ENCODE measurements at regions not wholly inside any gene's neighbourhood (a gene's known extent, or its start where the extent isn't known, plus 50 kb on each side); places are given as distances from the start of the nearest gene placed in this dataset.

- in situ Hi-C loops (cut with HindIII; ENCODE audit: low pct_unique_long_range_greater_than_20kb, low sequenced_read_pairs) = no loop called here
- DNase-seq (ENCODE audit: low read depth, low spot score) = no peak
Observed at GRCh38 chr5:74309050-74309449, 331.5 kb downstream of the ENC1 start.

- DNase-seq (ENCODE audit: low read depth, low spot score) = no peak
- in situ Hi-C loops (cut with HindIII; ENCODE audit: low pct_unique_long_range_greater_than_20kb, low sequenced_read_pairs) = no loop called here
Observed at GRCh38 chr5:74306845-74307244, 333.7 kb downstream of the ENC1 start.

GRCh38 chr5:74304536-74304935, 336.0 kb downstream of the ENC1 start:
- no peak for DNase-seq (ENCODE audit: low read depth, low spot score)
- in situ Hi-C loops (cut with HindIII; ENCODE audit: low pct_unique_long_range_greater_than_20kb, low sequenced_read_pairs) = no loop called here

- DNase-seq (ENCODE audit: low read depth, low spot score) = no peak
- in situ Hi-C loops (cut with HindIII; ENCODE audit: low pct_unique_long_range_greater_than_20kb, low sequenced_read_pairs) = no loop called here
Observed at GRCh38 chr5:74303578-74303977, 336.9 kb downstream of the ENC1 start.

GRCh38 chr5:74301576-74301975, 339.0 kb downstream of the ENC1 start:
- no peak for DNase-seq (ENCODE audit: low read depth, low spot score)
- in situ Hi-C loops (cut with HindIII; ENCODE audit: low pct_unique_long_range_greater_than_20kb, low sequenced_read_pairs) = no loop called here

GRCh38 chr5:74300808-74301389, 339.6 kb downstream of the ENC1 start:
- in situ Hi-C loops (cut with HindIII; ENCODE audit: low pct_unique_long_range_greater_than_20kb, low sequenced_read_pairs) = no loop called here
- no peak for DNase-seq (ENCODE audit: low read depth, low spot score)

- peak; percentile 83 for DNase-seq (ENCODE audit: low read depth, low spot score)
- in situ Hi-C loops (cut with HindIII; ENCODE audit: low pct_unique_long_range_greater_than_20kb, low sequenced_read_pairs) = no loop called here
Observed at GRCh38 chr5:74299833-74300232, 340.7 kb downstream of the ENC1 start.

GRCh38 chr5:74296685-74297408, 343.7 kb downstream of the ENC1 start:
- no peak for DNase-seq (ENCODE audit: low read depth, low spot score)
- in situ Hi-C loops (cut with HindIII; ENCODE audit: low pct_unique_long_range_greater_than_20kb, low sequenced_read_pairs) = no loop called here

- in situ Hi-C loops (cut with HindIII; ENCODE audit: low pct_unique_long_range_greater_than_20kb, low sequenced_read_pairs) = no loop called here
- DNase-seq (ENCODE audit: low read depth, low spot score) = no peak
Observed at GRCh38 chr5:74295676-74296075, 344.9 kb downstream of the ENC1 start.

GRCh38 chr5:74295141-74295540, 345.4 kb downstream of the ENC1 start:
- in situ Hi-C loops (cut with HindIII; ENCODE audit: low pct_unique_long_range_greater_than_20kb, low sequenced_read_pairs) = no loop called here
- no peak for DNase-seq (ENCODE audit: low read depth, low spot score)

- no peak for DNase-seq (ENCODE audit: low read depth, low spot score)
- in situ Hi-C loops (cut with HindIII; ENCODE audit: low pct_unique_long_range_greater_than_20kb, low sequenced_read_pairs) = no loop called here
Observed at GRCh38 chr5:74294231-74294705, 346.3 kb downstream of the ENC1 start.

GRCh38 chr5:74293182-74293581, 347.3 kb downstream of the ENC1 start:
- DNase-seq (ENCODE audit: low read depth, low spot score) = no peak
- in situ Hi-C loops (cut with HindIII; ENCODE audit: low pct_unique_long_range_greater_than_20kb, low sequenced_read_pairs) = no loop called here

GRCh38 chr5:74290634-74291241, 349.8 kb downstream of the ENC1 start:
- in situ Hi-C loops (cut with HindIII; ENCODE audit: low pct_unique_long_range_greater_than_20kb, low sequenced_read_pairs) = no loop called here
- no peak for DNase-seq (ENCODE audit: low read depth, low spot score)

GRCh38 chr5:74289691-74290090, 350.8 kb downstream of the ENC1 start:
- DNase-seq (ENCODE audit: low read depth, low spot score) = no peak
- in situ Hi-C loops (cut with HindIII; ENCODE audit: low pct_unique_long_range_greater_than_20kb, low sequenced_read_pairs) = no loop called here

GRCh38 chr5:74289238-74289637, 351.3 kb downstream of the ENC1 start:
- in situ Hi-C loops (cut with HindIII; ENCODE audit: low pct_unique_long_range_greater_than_20kb, low sequenced_read_pairs) = no loop called here
- DNase-seq (ENCODE audit: low read depth, low spot score) = no peak

GRCh38 chr5:74288448-74289108, 351.9 kb downstream of the ENC1 start:
- in situ Hi-C loops (cut with HindIII; ENCODE audit: low pct_unique_long_range_greater_than_20kb, low sequenced_read_pairs) = no loop called here

GRCh38 chr5:74288038-74288437, 352.5 kb downstream of the ENC1 start:
- no peak for DNase-seq (ENCODE audit: low read depth, low spot score)
- in situ Hi-C loops (cut with HindIII; ENCODE audit: low pct_unique_long_range_greater_than_20kb, low sequenced_read_pairs) = no loop called here

More at GRCh38 chr5:74288448-74289108, 351.9 kb downstream of the ENC1 start:
- no peak for DNase-seq (ENCODE audit: low read depth, low spot score)
